ENCODE measurements at regions not wholly inside any gene's neighbourhood (a gene's known extent, or its start where the extent isn't known, plus 50 kb on each side); places are given as distances from the start of the nearest gene placed in this dataset.

DNA sequence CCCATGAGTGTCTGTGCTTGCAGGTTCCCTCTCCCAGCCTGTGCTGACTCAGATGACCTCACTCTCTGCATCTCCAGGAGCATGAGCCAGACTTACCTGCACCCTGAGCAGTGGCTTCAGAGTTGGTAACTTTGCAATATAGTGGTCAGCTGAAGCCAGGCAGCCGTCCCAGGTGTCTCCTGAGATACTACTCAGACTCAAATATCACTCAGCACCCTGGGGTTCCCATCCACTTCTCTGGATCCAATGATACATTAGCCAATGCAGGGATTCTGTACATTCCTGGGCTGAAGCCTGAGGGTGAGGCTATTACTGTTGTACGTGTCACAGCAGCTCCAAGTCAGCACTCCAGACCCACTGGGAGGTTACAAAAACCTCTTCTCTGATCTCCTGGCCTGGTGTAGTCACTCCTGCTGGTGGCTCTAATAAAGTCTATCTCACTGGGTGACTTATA is 87.8 kb upstream of the TOP3B start:
- Histone ChIP-seq H4K20me1 (ENCODE audit: insufficient read depth) (no peaks in the 10 kb centered on the region), H3K4me1 (ENCODE audit: control insufficient read depth in 1 of 2, insufficient read depth in 2 of 2, low read length in 2 of 2) (peaks cover 0 to 8% of the 10 kb centered on the region in 2 experiments; a peak in 1 of 4 replicates), H3K4me3 (replicated peaks in 1 of 2; ENCODE audit: low read depth in 1 of 2, low read length in 2 of 2) (no peak overlapping the region), H3K9me2 (ENCODE audit: insufficient read depth) (no peaks in the 10 kb centered on the region), H3K36me3 (ENCODE audit: control insufficient read depth in 1 of 2, insufficient read depth in 2 of 2, low read length in 2 of 2) (no peaks in the 10 kb centered on the region), H2AFZ (ENCODE audit: low read depth, low read length, poor library complexity, severe bottlenecking) (no peak overlapping the region), H3K9ac (ENCODE audit: low read length) (no peak overlapping the region), H3K9me3 (ENCODE audit: control insufficient read depth in 1 of 2, insufficient read depth in 1 of 2, low read depth in 1 of 2, low read length in 2 of 2) (no peaks in the 10 kb centered on the region), H3K27ac (ENCODE audit: low read depth, low read length) (no peak overlapping the region), H3K79me2 (ENCODE audit: insufficient read depth, low read length) (no peaks in the 10 kb centered on the region), H3K27me3 (ENCODE audit: insufficient read depth, low read length) (peaks cover 2% of the 10 kb centered on the region; the same call in 1 of the 2 replicates), H3K4me2 (ENCODE audit: low read length) (no peak overlapping the region)
- no TSS peak for BruUV-seq (replicated peaks)
- ChIA-PET POLR2A (no interaction called here), RAD21 (ENCODE audit: low non-redundant PET in 1 of 2, low total read pairs in 2 of 2, uncharacterized antibody in 2 of 2, unreplicated experiment in 2 of 2) (no interaction called here), CTCF (interaction anchor here (3.4 kb wide), 1 partner anchor 10 kb away, joined by 17 read pairs; no protein-coding TSS in a partner anchor)
- DNase-seq (ENCODE audit: low read depth, low spot score), result no peak
- TF ChIP-seq, protein P1, sequence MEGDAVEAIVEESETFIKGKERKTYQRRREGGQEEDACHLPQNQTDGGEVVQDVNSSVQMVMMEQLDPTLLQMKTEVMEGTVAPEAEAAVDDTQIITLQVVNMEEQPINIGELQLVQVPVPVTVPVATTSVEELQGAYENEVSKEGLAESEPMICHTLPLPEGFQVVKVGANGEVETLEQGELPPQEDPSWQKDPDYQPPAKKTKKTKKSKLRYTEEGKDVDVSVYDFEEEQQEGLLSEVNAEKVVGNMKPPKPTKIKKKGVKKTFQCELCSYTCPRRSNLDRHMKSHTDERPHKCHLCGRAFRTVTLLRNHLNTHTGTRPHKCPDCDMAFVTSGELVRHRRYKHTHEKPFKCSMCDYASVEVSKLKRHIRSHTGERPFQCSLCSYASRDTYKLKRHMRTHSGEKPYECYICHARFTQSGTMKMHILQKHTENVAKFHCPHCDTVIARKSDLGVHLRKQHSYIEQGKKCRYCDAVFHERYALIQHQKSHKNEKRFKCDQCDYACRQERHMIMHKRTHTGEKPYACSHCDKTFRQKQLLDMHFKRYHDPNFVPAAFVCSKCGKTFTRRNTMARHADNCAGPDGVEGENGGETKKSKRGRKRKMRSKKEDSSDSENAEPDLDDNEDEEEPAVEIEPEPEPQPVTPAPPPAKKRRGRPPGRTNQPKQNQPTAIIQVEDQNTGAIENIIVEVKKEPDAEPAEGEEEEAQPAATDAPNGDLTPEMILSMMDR (IDR thresholded peaks at IDR 0.05 in 2 of 3, conservative IDR thresholded peaks at IDR 0.05 in 1 of 3; ENCODE audit: borderline replicate concordance in 1 of 3, insufficient read depth in 1 of 3, low read depth in 2 of 3, low read length in 2 of 3), result no peak
- TF ChIP-seq EGR1 (IDR thresholded peaks at IDR 0.05; ENCODE audit: low read depth), result no peak
- TF ChIP-seq EZH2phosphoT487 (IDR thresholded peaks at IDR 0.05; ENCODE audit: borderline replicate concordance), result no peak
- no peak for TF ChIP-seq ATF3 (IDR thresholded peaks at IDR 0.05)
- no peak for TF ChIP-seq ZFX (IDR thresholded peaks at IDR 0.05)
- intact Hi-C loops (cut with micrococcal nuclease), result no loop called here
- no peak for ATAC-seq
